ENCODE measurements at regions not wholly inside any gene's neighbourhood (a gene's known extent, or its start where the extent isn't known, plus 50 kb on each side); places are given as distances from the start of the nearest gene placed in this dataset.

DNA sequence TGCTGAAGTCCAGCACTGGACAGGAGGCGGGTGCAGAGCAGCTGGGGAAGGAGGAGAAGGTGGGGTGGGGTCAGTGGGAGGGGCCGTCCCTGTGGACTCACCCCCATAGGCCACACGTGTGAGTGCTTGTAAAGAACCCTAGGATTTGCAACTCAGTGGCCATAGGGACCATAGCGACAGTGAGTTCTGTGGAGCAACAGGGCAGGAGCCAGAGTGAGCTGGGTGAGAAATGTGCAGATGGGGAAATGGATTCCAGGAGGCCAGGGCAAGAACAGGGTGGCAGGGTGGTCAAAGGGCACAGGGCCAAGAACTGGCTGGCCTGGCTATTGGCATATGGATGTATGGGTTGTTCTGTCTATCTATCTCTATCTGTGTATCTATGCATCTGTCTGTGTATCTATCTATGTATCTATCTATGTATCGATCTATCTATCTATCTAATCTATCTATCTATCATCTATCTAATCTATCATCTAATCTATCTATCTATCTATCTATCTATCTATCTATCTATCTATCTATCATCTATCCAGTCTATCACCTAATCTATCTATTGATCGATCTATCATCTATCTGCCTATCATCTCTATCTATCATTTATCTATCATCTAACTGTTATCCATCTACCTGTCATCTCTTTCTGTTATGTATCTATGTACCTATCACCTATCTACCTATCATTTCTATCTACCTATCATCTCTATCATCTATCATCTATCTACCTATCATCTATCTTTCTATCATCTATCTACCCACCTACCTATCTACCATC, 889.0 kb downstream of the TBC1D22A start:
- WGBS, 2 donors = 60 to 71% methylated on average over 6 of the region's 6 CpGs
- no peak for DNase-seq
- no peaks in the 10 kb centered on the region for H3K9me3 ChIP-seq

GRCh38 chr22:47647720-47648119, 885.3 kb downstream of the TBC1D22A start:
- H3K36me3 ChIP-seq = no peaks in the 10 kb centered on the region
- peaks cover 0 to 5% (median 0%) of the 10 kb centered on the region in 4 donors for H3K9me3 ChIP-seq
- no peak for DNase-seq
- H3K4me1 ChIP-seq = no peaks in the 10 kb centered on the region
- 93 to 94% methylated on average over 5 of the region's 5 CpGs for WGBS, 2 donors
- no peaks in the 10 kb centered on the region for H3K27me3 ChIP-seq
- TF ChIP-seq POLR2A (IDR thresholded peaks at IDR 0.05) = no peak
- TF ChIP-seq, protein P1, sequence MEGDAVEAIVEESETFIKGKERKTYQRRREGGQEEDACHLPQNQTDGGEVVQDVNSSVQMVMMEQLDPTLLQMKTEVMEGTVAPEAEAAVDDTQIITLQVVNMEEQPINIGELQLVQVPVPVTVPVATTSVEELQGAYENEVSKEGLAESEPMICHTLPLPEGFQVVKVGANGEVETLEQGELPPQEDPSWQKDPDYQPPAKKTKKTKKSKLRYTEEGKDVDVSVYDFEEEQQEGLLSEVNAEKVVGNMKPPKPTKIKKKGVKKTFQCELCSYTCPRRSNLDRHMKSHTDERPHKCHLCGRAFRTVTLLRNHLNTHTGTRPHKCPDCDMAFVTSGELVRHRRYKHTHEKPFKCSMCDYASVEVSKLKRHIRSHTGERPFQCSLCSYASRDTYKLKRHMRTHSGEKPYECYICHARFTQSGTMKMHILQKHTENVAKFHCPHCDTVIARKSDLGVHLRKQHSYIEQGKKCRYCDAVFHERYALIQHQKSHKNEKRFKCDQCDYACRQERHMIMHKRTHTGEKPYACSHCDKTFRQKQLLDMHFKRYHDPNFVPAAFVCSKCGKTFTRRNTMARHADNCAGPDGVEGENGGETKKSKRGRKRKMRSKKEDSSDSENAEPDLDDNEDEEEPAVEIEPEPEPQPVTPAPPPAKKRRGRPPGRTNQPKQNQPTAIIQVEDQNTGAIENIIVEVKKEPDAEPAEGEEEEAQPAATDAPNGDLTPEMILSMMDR (IDR thresholded peaks at IDR 0.05) = no peak
- TF ChIP-seq POLR2AphosphoS5 (IDR thresholded peaks at IDR 0.05) = no peak
- TF ChIP-seq EP300 (IDR thresholded peaks at IDR 0.05) = no peak
- H3K4me3 ChIP-seq = no peak overlapping the region
- intact Hi-C loops (cut with DNase I) = no loop called here
- no peak overlapping the region for H3K27ac ChIP-seq

More for the DNA sequence above, 889.0 kb downstream of the TBC1D22A start:
- H3K27me3 ChIP-seq = no peaks in the 10 kb centered on the region
- intact Hi-C loops (cut with DNase I) = no loop called here
- H3K36me3 ChIP-seq = no peaks in the 10 kb centered on the region
- TF ChIP-seq, protein P1 (IDR thresholded peaks at IDR 0.05) = no peak
- no peak for TF ChIP-seq POLR2AphosphoS5 (IDR thresholded peaks at IDR 0.05)
- TF ChIP-seq POLR2A (IDR thresholded peaks at IDR 0.05) = no peak
- TF ChIP-seq EP300 (IDR thresholded peaks at IDR 0.05) = no peak
- H3K27ac ChIP-seq = no peak overlapping the region
- no peak overlapping the region for H3K4me3 ChIP-seq
- peaks cover 0 to 18% (median 15%) of the 10 kb centered on the region in 4 donors for H3K4me1 ChIP-seq

- no peak for DNase-seq
- H3K27ac ChIP-seq = no peak overlapping the region
- intact Hi-C loops (cut with DNase I) = no loop called here
- no peaks in the 10 kb centered on the region for H3K4me1 ChIP-seq
- TF ChIP-seq EP300 (IDR thresholded peaks at IDR 0.05) = no peak
- no peak for TF ChIP-seq POLR2AphosphoS5 (IDR thresholded peaks at IDR 0.05)
- no peak for TF ChIP-seq POLR2A (IDR thresholded peaks at IDR 0.05)
- TF ChIP-seq, protein P1 (IDR thresholded peaks at IDR 0.05) = no peak
- H3K9me3 ChIP-seq = peaks cover 0 to 5% (median 0%) of the 10 kb centered on the region in 4 donors
- H3K4me3 ChIP-seq = no peak overlapping the region
- no peaks in the 10 kb centered on the region for H3K36me3 ChIP-seq
- no peaks in the 10 kb centered on the region for H3K27me3 ChIP-seq
- WGBS, 2 donors = 84 to 89% methylated on average over 3 of the region's 3 CpGs
These were observed 884.7 kb downstream of the TBC1D22A start for GRCh38 chr22:47647181-47647580.

GRCh38 chr22:47645923-47646322, 883.5 kb downstream of the TBC1D22A start:
- Histone ChIP-seq H3K4me1 (no peaks in the 10 kb centered on the region), H3K9me3 (peaks cover 0 to 5% (median 0%) of the 10 kb centered on the region in 4 donors), H3K27me3 (no peaks in the 10 kb centered on the region), H3K36me3 (no peaks in the 10 kb centered on the region), H3K4me3 (no peak overlapping the region), H3K27ac (no peak overlapping the region)
- intact Hi-C loops (cut with DNase I) = no loop called here
- WGBS, 2 donors = 76 to 79% methylated on average over 2 of the region's 2 CpGs
- DNase-seq = no peak
- TF ChIP-seq EP300 (IDR thresholded peaks at IDR 0.05) = no peak

DNA sequence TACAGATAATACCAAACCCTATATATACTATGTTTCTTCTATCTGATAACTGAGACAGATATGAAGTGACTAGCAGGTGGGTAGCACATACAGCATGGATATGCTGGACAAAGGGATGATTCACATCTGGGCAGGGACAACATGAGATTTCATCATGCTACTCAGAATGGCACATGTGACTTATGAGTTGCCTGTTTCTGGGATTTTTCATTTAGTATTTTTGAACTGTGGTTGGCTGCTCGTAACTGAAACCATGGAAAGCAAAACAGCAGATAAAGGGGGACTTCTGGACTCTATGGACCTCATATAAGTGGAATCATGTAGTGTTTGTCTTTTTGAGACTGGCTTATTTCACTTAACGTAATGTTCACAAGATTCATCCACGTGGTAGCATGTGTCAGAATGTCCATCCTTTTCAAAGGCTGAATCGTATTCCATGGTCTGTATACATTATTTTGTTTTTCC, 883.0 kb downstream of the TBC1D22A start:
- DNase-seq = no peak
- Histone ChIP-seq H3K4me3 (no peak overlapping the region), H3K36me3 (no peaks in the 10 kb centered on the region), H3K27me3 (no peaks in the 10 kb centered on the region), H3K9me3 (peaks cover 0 to 5% (median 0%) of the 10 kb centered on the region in 4 donors), H3K27ac (no peak overlapping the region), H3K4me1 (no peaks in the 10 kb centered on the region)
- TF ChIP-seq EP300 (IDR thresholded peaks at IDR 0.05) (no peak), POLR2A (IDR thresholded peaks at IDR 0.05) (no peak), POLR2AphosphoS5 (IDR thresholded peaks at IDR 0.05) (no peak)
- TF ChIP-seq, protein P1 (IDR thresholded peaks at IDR 0.05) = no peak
- WGBS, 2 donors = 69 to 81% methylated on average over 4 of the region's 4 CpGs
- intact Hi-C loops (cut with DNase I) = no loop called here
